H9 (cell line): ENCODE measurements at regions not wholly inside any gene's neighbourhood (a gene's known extent, or its start where the extent isn't known, plus 50 kb on each side); places are given as distances from the start of the nearest gene placed in this dataset.

Experiments used
- DNase-seq: peaks from one replicate; pipeline ENCODE4 v3.0.0-alpha.2; 2017
- H2AFZ ChIP-seq: one replicate; pipeline ENCODE4 v1.6.1; 2013; ENCODE audit warnings: mild to moderate bottlenecking, low read length, control low read depth, moderate library complexity
- H2AK5ac ChIP-seq: 2 replicates; pipeline ENCODE4 v1.6.1; 2013; ENCODE audit warnings: low read length, control low read depth, mixed read lengths; ENCODE audit not compliant: insufficient read length
- H2BK120ac ChIP-seq: one replicate; pipeline ENCODE4 v1.6.1; 2013; ENCODE audit warnings: low read depth, mild to moderate bottlenecking, low read length, control low read depth, inconsistent platforms; ENCODE audit not compliant: poor library complexity, severe bottlenecking
- H2BK12ac ChIP-seq: 2 replicates; pipeline ENCODE4 v1.6.1; 2013; ENCODE audit warnings: low read length, control low read depth, mixed read lengths, low read depth; ENCODE audit not compliant: insufficient read length
- H2BK15ac ChIP-seq: 2 replicates; pipeline ENCODE4 v1.6.1; 2013; ENCODE audit warnings: low read depth, low read length, control low read depth
- H2BK20ac ChIP-seq: one replicate; pipeline ENCODE4 v1.6.1; 2013; ENCODE audit warnings: low read depth, mild to moderate bottlenecking, low read length, control low read depth, inconsistent platforms; ENCODE audit not compliant: poor library complexity, severe bottlenecking
- H2BK5ac ChIP-seq: 2 replicates; pipeline ENCODE4 v1.6.1; 2013; ENCODE audit warnings: low read length, control low read depth, mixed read lengths; ENCODE audit not compliant: insufficient read length
- H3K14ac ChIP-seq: 2 replicates; pipeline ENCODE4 v1.6.1; 2013; ENCODE audit warnings: low read length, control low read depth; ENCODE audit not compliant: insufficient read depth
- H3K18ac ChIP-seq: 2 replicates; pipeline ENCODE4 v1.6.1; 2013; ENCODE audit warnings: low read depth, mild to moderate bottlenecking, mixed read lengths, low read length, control low read depth; ENCODE audit not compliant: insufficient read length
- H3K23ac ChIP-seq: 2 replicates; pipeline ENCODE4 v1.6.1; 2013; ENCODE audit warnings: low read length, control low read depth, mixed read lengths, low read depth; ENCODE audit not compliant: insufficient read length
- H3K23me2 ChIP-seq: 2 replicates; pipeline ENCODE4 v1.6.1; 2013; ENCODE audit warnings: low read depth, mild to moderate bottlenecking, mixed read lengths, low read length, control low read depth; ENCODE audit not compliant: insufficient read length, poor library complexity, severe bottlenecking
- H3K27ac ChIP-seq: 2 replicates; pipeline ENCODE4 v1.5.1; 2013; ENCODE audit warnings: low read length, control low read depth, mixed read lengths, low read depth; ENCODE audit not compliant: insufficient read length
- H3K27me3 ChIP-seq: 2 replicates; pipeline ENCODE4 v1.6.1; 2013; ENCODE audit warnings: low read length, control low read depth, inconsistent platforms; ENCODE audit not compliant: insufficient read depth
- H3K4ac ChIP-seq: 2 replicates; pipeline ENCODE4 v1.6.1; 2013; ENCODE audit warnings: low read depth, mild to moderate bottlenecking, control low read depth, inconsistent platforms, low read length, moderate library complexity
- H3K4me1 ChIP-seq: 2 replicates; pipeline ENCODE4 v1.6.1; 2013; ENCODE audit warnings: low read length, control low read depth, inconsistent platforms; ENCODE audit not compliant: insufficient read depth
- H3K4me2 ChIP-seq: 2 replicates; pipeline ENCODE4 v1.6.1; 2013; ENCODE audit warnings: low read length, control low read depth, mixed read lengths; ENCODE audit not compliant: insufficient read length, insufficient read depth
- H3K56ac ChIP-seq: 2 replicates; pipeline ENCODE4 v1.6.1; 2013; ENCODE audit warnings: low read depth, mild to moderate bottlenecking, mixed read lengths, low read length, control low read depth; ENCODE audit not compliant: insufficient read length
- H3K79me1 ChIP-seq: 2 replicates; pipeline ENCODE4 v1.6.1; 2013; ENCODE audit warnings: low read depth, mild to moderate bottlenecking, moderate library complexity, low read length, control low read depth, inconsistent platforms; ENCODE audit not compliant: insufficient read depth, poor library complexity, severe bottlenecking
- H3K79me2 ChIP-seq: 2 replicates; pipeline ENCODE4 v1.6.1; 2013; ENCODE audit warnings: low read length, control low read depth, inconsistent platforms; ENCODE audit not compliant: insufficient read depth
- H3K9ac ChIP-seq: 2 replicates; pipeline ENCODE4 v1.6.1; 2013; ENCODE audit warnings: low read length, control low read depth, mixed read lengths; ENCODE audit not compliant: insufficient read length; ENCODE audit errors: extremely low read depth
- H3K9me3 ChIP-seq: one replicate; pipeline ENCODE4 v1.6.1; 2013; ENCODE audit warnings: low read depth, low read length, inconsistent platforms; ENCODE audit not compliant: control insufficient read depth
- H3T11ph ChIP-seq: one replicate; pipeline ENCODE4 v1.6.1; 2013; ENCODE audit warnings: mild to moderate bottlenecking, low read length, control low read depth, inconsistent platforms
- H4K20me1 ChIP-seq: one replicate; pipeline ENCODE4 v1.6.1; 2013; ENCODE audit not compliant: control insufficient read depth, insufficient read length, insufficient read depth
- H4K5ac ChIP-seq: 2 replicates; pipeline ENCODE4 v1.6.1; 2013; ENCODE audit warnings: low read depth, mild to moderate bottlenecking, mixed read lengths, low read length, control low read depth; ENCODE audit not compliant: insufficient read length
- H4K8ac ChIP-seq: replicated peaks from 2 replicates; pipeline ENCODE4 v1.6.1; 2013; ENCODE audit warnings: low read length, control low read depth, mixed read lengths, low read depth; ENCODE audit not compliant: insufficient read length
- H4K91ac ChIP-seq: 2 replicates; pipeline ENCODE4 v1.6.1; 2013; ENCODE audit warnings: low read depth, mild to moderate bottlenecking, moderate library complexity, mixed read lengths, low read length, control low read depth; ENCODE audit not compliant: insufficient read length
- H3K27ac Mint-ChIP-seq, 3 experiments: 2 replicates in 2 of 3; 3 replicates in 1 of 3; pipeline ENCODE4 v1.8.0; 2020 to 2021; ENCODE audit warnings: mixed read lengths in 3 of 3, mild to moderate bottlenecking in 1 of 3, moderate library complexity in 1 of 3
- H3K27me3 Mint-ChIP-seq: 2 replicates; pipeline ENCODE4 v1.8.0; 2021; ENCODE audit warnings: low read depth, mild to moderate bottlenecking, moderate library complexity, mixed read lengths
- H3K36me3 Mint-ChIP-seq, 3 experiments: 2 replicates in 2 of 3; 3 replicates in 1 of 3; pipeline ENCODE4 v1.8.0; 2020 to 2021; ENCODE audit warnings: low read depth in 3 of 3, mixed read lengths in 3 of 3; ENCODE audit not compliant: insufficient read depth in 1 of 3
- H3K4me1 Mint-ChIP-seq, 2 experiments: 2 replicates each; pipeline ENCODE4 v1.8.0; 2020; ENCODE audit warnings: mixed read lengths in 2 of 2
- H3K4me3 Mint-ChIP-seq, 2 experiments: 2 replicates in 1 of 2; 3 replicates in 1 of 2; pipeline ENCODE4 v1.8.0; 2020 to 2021; ENCODE audit warnings: mild to moderate bottlenecking in 2 of 2, mixed read lengths in 2 of 2, moderate library complexity in 1 of 2
- H3K9me3 Mint-ChIP-seq, 2 experiments: 2 replicates in 1 of 2; 3 replicates in 1 of 2; pipeline ENCODE4 v1.8.0; 2020; ENCODE audit warnings: mild to moderate bottlenecking in 2 of 2, mixed read lengths in 2 of 2, moderate library complexity in 1 of 2
- CTCF ChIP-seq: fragments of 200-600 bp; sonication (generic); conservative IDR thresholded peaks from 3 replicates; pipeline ENCODE4 v1.8.0; 2021; ENCODE audit warnings: antibody characterized with exemption, mild to moderate bottlenecking
- WGBS: extraction: QIAGEN DNeasy Blood & Tissue Kit; methylation state at CpG from one replicate; pipeline ENCODE4 v1.1.7; 2013; ENCODE audit warnings: missing lambda C conversion rate, low lambda C conversion rate, mixed read lengths; ENCODE audit not compliant: insufficient read length; ENCODE audit errors: extremely low coverage; 5-methylcytosine and 5-hydroxymethylcytosine counted together

GRCh38 chr20:52589251-52589812 is 382.8 kb upstream of the TSHZ2 start:
- no peak overlapping the region for H3K27ac ChIP-seq
- no peaks in the 10 kb centered on the region for H3K79me1 ChIP-seq
- H3K27me3 ChIP-seq: no peaks in the 10 kb centered on the region
- no peak overlapping the region for H4K5ac ChIP-seq
- WGBS: no CpG with 5 or more reads among the region's 3 CpGs
- no peaks in the 10 kb centered on the region for H3K36me3 Mint-ChIP-seq
- no peak for TF ChIP-seq CTCF
- H3K4me1 Mint-ChIP-seq: no peaks in the 10 kb centered on the region
- H2BK120ac ChIP-seq: no peak overlapping the region
- H2AK5ac ChIP-seq: no peak overlapping the region
- H3K4me1 ChIP-seq: no peaks in the 10 kb centered on the region
- no peak overlapping the region for H3K4ac ChIP-seq
- no peak overlapping the region for H2BK5ac ChIP-seq
- no peak overlapping the region for H4K91ac ChIP-seq
- no peak overlapping the region for H3K18ac ChIP-seq
- no peaks in the 10 kb centered on the region for H3K79me2 ChIP-seq
- no peak overlapping the region for H2AFZ ChIP-seq
- H2BK12ac ChIP-seq: no peak overlapping the region
- H3K4me3 Mint-ChIP-seq: no peak overlapping the region
- DNase-seq: no peak
- no peaks in the 10 kb centered on the region for H3K9me3 Mint-ChIP-seq
- no peak overlapping the region for H2BK20ac ChIP-seq
- no peak overlapping the region for H3K14ac ChIP-seq
- H3T11ph ChIP-seq: no peak overlapping the region
- H2BK15ac ChIP-seq: no peak overlapping the region
- H3K23me2 ChIP-seq: no peaks in the 10 kb centered on the region
- no peak overlapping the region for H3K23ac ChIP-seq
- H3K27me3 Mint-ChIP-seq: peaks cover 2% of the 10 kb centered on the region
- no peak overlapping the region for H3K9ac ChIP-seq
- no peaks in the 10 kb centered on the region for H3K9me3 ChIP-seq
- no peak overlapping the region for H3K27ac Mint-ChIP-seq
- H3K56ac ChIP-seq: no peak overlapping the region
- H4K8ac ChIP-seq: no peak overlapping the region
- no peaks in the 10 kb centered on the region for H4K20me1 ChIP-seq
- no peak overlapping the region for H3K4me2 ChIP-seq
